Muscle of back (tissue), 3 donors: ENCODE measurements at regions not wholly inside any gene's neighbourhood (a gene's known extent, or its start where the extent isn't known, plus 50 kb on each side); places are given as distances from the start of the nearest gene placed in this dataset.
"Not testable (repeated sequence)": the region's sequence is repeated elsewhere in the genome, so short reads cannot be mapped to it uniquely, and the experiment has no call there.

Experiments used
- DNase-seq, 3 donors: peaks; one replicate each; pipeline versions ENCODE4 v3.0.0 to v3.0.0-alpha.2; 2013

DNA sequence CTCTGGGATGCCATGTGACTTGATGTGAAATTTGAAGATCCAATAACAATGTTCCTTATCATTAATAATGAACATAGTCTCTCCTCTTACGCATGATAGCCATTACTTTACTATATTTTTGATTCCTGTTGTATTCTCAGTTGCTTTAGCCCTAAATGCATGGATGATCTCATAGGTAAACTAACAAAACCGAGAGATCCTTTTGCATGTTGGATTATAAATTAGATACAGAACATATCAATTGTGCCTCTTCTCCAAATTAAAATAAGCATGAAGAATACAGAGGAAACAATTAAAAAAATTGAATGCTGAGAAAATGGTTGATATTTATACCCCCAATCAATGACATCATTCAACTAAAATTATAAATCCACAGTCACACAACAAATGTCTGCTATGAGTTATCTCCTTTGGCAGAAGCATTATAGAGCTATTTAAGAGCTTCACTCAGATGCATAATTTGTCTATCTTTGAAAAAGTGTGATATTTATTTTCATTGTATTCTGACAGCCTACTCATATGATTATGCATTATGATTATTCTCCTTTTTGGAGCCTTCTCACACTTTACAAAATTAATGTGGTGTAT is 386.4 kb upstream of the STXBP6 start:
- no peak for DNase-seq

DNA sequence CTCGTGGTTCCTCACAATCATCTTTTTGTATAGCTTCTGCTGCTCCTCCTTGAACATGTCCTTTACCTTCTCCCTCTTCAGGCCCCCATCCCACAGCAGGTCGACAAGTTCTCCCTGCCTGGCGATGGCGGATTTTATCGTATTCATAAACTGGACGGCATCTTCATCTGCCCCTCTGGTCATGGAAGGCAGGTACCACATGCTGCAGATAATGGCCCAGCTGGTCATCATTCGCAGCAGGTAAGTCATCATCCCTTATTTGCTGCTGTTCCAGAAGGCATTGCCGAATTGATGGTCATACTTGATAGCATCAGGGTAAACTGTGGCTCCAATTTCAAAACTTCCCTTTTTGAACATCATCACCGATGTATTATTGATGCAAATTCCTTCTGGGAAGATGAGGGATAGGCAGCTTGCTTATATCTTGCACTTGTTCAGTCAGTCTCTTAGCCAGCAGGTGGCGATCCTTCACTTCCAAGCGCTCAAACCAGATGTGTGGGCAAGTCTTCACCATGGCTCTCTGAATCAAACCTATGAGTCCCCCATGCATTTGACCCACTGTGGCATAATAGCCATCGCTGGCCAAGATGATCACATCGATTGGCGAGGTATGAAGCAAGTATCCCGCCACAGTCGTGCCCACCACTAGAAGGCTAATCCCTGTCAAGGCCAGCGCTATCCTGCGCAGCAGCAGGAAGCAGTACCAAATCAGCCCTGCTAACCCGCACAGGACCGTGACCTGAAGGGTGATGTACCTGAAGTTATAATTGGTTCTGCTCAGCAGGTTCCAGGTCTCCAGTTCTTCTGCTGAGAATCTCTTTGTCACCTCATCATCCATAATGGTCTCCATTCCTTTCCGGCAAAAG is 381.5 kb upstream of the STXBP6 start:
- peak in 1 of 3 donors; percentile 30 for DNase-seq

DNA sequence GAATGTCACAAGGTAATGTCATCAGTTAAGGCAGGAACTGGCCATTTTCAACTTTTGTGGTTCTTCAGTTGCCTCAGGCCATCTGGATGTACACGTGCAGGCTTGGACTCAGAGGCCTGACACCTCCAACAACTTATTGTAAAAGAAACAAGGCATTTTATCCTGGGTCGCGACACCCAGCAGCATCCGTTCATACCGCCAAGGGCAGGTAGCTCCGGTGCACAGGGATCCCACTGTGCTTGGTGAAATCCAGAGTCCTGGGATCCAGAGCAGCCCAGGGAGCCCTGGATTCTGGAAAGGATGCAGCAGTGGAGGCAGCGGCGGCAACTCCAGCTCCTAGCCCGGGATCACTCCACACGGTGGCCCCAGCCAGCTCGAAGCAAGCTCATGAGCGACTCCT is 380.9 kb upstream of the STXBP6 start:
- DNase-seq: no peak

DNA sequence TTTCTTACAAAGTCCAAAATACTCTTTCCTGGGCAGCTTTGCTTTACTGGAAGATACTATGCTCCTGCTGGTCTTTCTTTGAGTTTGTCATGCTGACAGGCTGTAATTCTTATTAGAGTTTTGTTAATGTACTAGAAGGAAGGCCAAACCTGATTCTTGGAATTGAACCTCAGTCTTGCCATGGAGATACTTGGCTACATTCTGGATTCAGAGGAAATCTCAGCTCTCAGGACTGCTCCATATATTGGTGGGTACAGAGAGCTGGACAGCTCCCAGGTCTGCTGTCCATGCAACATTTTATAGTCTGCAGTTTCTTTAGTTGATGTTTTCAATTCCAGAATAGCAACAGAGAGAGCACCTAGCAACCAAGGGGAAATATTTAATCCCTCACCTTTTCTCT is 363.1 kb upstream of the STXBP6 start:
- peak in 1 of 3 donors; percentile 37 for DNase-seq

DNA sequence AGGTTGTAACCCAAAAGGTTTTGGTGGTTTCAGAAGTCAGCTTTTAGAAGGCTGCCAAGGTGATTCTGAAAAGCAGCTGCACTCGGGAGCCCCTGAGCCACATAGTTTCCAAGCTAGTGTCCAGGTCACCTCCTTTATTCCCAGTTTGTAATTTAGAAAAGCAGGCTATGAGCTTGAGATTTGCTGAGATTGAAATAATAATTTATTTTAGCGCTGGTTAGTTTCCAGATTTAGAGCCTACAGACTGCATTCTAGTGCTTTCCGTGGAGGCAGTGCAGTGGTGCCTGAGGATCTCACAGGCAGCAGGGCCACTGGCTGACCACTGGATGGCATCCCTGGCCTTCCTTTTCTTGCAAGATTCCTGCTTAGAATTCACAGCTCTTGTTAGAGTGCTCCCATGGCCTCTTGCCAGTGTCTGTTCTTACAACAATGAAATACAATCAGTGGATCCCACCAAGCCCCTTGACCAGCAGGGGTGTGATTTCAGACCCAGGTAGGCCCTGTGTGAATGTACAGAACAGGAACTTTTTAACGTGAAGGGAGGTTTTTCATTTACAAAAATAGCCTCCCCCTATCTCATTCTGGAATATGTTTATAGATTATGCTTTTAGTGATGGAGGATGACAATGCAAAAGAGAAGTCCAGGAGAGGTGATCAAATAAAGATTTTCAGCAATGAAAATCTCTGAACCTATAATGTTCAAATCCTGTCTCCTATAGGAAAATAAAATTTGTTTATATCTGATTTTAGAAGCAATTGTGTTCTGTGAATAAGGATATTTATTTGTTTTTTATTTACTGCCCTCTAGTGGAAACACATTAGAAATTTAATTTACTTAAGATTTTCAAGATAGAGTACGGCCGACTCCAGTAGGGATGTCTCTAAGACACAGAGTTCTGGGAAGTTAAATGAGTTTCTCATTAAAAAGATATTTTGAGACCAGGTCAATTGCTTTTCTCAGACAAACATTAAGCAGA is 362.1 kb upstream of the STXBP6 start:
- DNase-seq: peak; percentile 40 to 84 (median 46)

DNA sequence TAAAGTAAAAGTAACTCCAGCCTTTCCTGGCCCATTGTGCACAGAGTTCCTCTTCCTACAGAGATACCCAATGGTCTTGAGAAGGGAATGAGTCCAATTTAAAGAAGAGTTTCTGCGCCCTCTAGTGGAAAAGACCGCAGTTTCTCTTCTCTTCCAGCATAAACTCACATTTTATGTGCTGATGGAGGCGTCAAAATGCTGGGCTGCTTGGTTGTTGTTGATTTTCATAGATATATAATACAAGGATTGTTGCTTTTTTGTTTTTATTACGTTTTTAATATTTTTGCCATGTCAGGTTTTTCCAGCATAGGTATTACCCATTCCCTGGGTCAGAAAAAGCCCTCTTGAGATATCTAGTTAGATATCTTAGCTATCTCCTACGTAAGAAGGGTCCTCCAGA is 356.9 kb upstream of the STXBP6 start:
- DNase-seq: no peak

DNA sequence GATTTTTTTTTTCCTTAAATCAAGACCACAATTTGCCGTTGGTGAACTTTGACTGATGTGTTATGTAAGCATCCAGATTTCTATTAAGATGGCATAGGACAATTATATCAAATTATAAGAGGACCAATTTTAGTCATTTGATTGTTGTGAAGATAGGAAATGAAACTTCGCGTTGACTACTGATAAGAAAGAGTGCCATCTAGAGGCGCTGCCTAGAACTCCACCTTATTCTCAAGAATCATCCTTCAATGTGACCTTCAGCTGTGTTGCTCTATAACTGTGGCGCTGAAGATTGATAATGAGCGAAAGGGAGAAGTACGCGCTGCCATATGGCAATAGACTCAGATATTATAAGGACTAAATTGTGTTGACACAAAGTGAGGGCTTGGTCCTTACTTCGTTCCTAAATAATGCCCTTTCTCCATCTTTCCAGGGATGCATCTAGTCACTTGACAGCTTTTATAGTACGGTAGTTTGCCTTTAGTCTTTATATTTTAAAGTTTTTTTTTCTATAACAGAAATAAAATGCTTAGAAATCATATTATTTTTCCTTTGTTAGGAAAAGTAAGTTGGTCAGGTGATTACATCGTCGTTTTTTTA is 350.8 kb upstream of the STXBP6 start:
- peak; percentile 42 to 72 (median 53) for DNase-seq

DNA sequence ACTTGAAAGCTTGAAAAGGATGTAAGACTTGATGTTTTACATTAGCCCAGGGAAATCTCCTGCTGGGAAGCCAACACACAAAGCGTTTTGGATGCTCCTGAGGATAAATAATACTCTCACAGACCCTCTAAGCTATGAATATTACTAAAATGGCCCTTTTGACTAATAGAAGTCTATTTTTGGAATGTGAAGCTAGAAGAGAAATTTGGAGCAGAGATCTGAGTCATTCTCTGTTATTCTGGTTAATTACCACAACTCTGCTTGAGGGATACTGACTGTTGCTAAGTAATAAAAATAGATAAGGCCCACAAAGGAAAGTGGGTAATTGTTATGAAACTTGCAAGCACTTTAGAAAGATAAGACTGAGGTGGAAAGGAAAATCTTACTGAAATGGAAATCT is 346.2 kb upstream of the STXBP6 start:
- no peak for DNase-seq

DNA sequence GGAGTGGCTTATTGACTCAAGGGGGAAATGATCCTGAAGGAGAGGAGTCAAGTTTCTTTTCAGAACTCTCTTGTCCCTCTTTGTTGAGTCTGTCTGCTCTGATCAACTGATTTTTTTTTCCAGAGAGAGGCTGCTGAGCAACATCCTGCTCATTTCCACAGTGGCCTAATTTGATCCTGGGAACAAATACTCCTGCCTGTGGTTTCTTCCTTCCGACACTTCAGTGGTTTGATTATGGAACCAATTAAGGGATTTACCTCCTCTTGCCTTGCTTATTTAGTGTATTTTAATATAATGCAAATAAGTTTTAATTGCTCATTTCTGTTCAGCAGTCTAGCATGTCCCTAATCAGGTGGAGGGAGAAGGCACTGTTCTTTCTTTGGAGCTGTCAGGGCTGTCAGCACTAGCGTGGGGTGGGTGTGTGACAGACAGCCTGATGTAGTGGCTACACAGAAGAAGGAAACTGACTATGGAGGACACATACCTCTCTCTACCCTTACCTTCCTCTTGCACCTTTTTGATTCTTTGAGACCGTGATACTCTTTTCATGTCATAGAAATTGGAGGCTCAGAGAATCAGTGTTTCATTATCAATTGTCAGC is 344.9 kb upstream of the STXBP6 start:
- DNase-seq: no peak

DNA sequence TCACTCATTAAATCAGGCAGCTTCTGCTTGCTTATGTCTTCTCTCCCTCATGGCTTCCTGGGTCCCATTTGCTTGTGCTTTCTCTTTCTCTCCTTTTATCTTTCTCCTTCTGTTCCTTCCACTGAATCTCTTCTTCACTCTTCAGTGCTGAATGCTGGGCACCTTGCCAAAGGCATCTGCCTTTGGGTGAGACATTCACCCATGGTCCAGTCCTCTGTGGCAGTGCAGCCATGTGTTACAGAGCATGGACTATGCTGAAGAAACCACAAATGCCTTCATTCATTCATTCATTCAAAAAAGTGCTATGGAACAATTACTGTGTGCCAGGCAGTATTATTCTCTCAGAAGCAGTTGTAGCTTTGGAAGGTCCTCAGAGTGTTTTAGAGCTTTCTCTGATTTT is 344.4 kb upstream of the STXBP6 start:
- DNase-seq: no peak

DNA sequence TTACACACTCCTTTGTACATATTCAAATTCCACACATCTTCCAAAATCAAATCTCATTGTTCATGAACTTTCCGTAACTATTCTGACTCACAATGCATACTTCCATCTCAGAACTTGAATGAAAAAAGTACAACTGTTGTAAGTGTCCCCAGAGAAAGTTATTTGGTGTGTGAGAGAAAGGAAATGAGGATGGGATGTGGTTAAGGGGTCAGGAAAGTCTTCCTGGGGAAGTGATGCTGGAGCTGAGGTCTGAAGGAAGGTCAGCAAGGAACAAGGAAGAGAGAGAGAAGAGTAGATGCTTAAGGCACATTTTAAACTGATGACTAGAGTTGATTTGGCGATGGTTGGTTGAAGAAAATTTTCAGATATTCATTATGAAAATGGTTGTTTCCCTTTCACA is 340.0 kb upstream of the STXBP6 start:
- no peak for DNase-seq

DNA sequence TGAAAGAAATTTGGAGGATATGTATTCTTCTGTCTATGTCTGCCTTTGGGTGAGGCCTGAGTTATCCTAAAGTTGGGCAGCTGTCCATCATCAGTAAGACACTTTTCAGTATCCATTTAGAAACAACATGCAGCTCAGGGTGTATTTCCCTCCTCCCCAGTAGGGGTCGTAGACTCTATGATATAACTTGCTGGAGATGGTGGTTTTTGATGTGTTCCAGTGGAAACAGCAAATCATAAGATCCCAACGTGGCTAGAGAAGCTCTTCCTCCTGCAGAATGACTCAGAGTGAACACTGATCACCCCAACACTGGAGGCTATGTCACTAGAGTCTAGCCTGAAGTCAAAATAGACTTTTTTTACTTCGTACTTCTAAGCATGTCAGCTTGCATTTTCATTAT is 331.6 kb upstream of the STXBP6 start:
- DNase-seq: no peak

DNA sequence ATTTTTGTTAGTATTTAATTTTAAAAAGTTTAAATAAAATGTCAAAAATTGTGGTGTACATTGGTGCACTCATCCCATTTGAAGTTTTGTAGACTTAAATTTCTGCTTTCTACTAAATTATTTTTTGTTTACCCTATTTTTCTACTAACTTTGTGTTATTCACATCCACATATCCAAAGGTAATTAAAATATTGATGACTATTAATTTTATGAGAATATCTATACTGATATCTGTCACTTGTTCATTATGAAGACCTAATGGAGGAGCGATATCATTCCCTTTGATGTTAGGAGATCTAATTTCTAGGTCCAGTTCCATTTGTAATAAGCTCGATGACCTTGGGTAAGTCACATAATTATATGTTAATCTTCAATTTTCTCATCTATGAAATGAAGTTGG is 325.7 kb upstream of the STXBP6 start:
- no peak for DNase-seq

DNA sequence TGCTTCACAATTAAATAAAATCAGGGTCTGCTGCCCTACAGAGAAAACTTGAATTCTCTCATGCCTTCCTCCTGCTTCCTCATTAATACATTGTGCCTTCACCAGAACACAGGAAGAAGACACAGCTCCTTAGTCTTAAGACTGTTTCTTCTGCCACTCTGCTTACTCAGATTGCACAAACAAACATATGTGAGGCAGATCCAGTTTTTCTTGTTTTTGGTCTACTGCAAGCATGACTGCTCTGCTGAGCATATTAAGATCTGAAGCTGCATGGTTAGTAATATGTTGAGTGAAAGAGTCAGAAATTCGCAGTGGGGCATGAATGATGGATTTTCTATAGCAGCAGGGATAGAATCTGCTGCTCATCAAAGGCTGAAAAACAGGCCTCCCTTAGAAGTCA is 321.1 kb upstream of the STXBP6 start:
- DNase-seq: no peak

DNA sequence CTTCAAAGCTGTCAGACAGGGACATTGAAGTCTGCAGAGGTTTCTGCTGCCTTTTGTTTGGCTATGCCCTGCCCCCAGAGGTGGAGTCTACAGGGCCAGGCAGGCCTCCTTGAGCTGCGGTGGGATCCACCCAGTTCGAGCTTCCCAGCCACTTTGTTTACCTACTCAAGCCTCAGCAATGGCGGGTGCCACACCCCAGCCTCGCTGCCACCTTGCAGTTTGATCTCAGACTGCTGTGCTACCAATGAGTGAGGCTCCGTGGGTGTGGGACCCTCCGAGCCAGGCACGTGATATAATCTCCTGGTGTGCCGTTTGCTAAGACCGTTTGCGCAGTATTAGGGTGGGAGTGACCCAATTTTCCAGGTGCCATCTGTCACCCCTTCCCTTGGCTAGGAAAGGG is 320.1 kb upstream of the STXBP6 start:
- not testable (repeated sequence) for DNase-seq

DNA sequence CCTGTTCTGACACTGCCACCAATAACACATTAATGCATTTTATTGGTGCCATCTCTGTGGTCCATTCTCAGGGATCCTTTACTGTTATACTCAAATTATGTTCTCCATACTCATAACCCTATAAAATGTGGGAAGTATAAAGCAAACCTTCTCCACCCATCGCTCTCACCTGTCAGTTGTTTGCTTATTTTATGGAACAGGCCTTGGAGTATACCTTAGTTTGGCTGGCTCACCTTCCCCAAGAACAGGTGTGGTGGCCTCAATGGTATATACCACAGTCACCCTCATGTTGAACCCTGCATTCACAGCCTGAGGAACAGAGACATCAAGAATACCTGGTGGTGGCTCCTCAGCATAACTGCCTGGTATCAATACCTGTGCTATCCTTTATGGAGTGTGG is 308.4 kb upstream of the STXBP6 start:
- DNase-seq: no peak

DNA sequence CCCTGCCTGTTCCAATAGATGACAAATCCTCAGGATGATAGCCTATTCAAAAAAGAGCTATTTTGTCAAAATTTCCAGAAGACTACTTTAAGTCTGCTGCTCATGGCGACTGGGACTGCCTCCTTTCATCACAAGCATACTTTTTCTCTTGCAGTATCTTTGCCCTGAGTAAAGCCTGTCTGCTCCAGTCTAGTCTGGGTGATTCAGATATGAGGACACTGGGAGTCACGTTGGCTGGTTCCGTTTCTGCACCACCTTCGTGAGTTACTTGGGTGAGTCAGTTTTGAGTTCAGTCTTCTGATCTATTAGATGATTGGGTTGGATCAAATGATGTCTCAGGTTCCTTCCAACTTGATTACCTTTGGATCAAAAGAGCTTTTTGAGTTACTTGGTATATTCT is 301.3 kb upstream of the STXBP6 start:
- DNase-seq: no peak

DNA sequence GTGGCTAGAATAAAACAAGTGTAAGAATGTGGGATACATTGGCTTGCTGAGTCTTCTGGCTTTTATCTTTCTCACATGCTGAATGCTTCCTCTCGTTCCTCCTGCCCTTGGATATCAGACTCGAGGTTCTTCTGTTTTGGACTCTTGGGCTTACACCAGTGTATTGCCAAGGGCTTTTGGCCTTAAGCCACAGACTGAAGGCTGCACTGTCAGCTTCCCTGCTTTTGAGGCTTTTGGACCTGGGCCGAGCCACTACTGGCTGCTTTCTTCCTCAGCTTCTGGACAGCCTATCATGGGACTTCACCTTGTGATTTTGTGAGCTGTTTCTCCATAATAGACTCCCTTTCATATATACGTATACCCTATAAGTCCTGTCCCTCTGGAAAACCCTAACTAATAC is 300.9 kb upstream of the STXBP6 start:
- DNase-seq: peak in 2 of 3 donors; percentile 8 to 34

DNA sequence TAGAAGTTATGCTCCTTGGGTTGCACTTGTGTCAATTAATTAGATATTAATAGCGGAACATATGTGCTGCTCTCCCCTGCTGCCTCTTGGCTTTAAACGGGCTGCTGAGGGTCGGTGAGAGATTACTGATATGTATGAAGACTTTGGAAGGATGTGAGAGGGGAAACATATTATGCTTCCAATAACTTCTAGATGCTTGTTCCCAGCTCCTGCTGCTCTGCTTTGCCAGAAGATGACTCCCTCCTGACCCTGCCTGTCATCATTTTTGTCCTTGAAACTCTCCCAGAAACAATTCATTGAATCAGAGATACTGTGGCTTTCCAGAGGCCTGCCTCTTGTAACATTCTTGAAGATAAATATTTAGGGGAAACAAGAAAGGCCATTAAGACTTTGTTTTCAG is 300.1 kb upstream of the STXBP6 start:
- DNase-seq: peak; percentile 49 to 72 (median 50)

DNA sequence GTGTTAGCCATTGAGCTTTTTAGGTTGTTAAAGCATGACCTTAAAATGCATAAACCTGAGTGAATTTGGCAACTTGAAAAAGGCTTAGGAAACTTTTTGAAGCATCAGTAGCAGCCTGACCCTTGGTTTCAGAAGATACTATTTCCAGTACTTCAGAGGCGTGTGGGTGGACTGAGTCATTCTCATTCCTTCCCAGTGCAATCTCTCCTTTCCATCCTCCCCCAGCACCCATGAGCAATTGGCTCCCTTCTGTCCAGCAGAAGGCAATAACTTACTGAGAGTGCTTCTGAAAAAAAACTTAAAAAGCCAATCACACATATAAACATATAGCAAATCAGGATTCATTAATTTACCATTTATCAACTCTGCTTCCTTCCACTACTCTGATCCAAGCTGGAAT is 299.3 kb upstream of the STXBP6 start:
- DNase-seq: peak in 2 of 3 donors; percentile 21 to 45

DNA sequence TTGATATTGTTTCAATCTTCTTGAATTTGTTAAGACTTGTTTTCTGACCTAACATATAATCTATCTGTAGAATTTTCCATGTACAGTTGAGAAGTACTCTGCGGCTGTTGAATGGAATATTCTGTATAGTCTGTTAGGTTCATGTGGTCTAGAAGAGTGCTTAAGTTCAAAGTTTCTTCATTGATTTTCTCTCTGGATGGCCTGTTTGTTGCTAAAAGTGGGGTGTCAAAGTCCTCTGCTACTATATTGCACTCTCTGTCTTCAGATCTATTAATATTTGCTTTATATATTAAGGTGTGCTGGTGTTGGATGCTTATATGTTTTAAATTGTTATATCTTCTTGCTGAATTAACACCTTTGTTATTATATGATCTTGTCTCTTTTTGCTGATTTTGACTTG is 290.9 kb upstream of the STXBP6 start:
- DNase-seq: no peak

DNA sequence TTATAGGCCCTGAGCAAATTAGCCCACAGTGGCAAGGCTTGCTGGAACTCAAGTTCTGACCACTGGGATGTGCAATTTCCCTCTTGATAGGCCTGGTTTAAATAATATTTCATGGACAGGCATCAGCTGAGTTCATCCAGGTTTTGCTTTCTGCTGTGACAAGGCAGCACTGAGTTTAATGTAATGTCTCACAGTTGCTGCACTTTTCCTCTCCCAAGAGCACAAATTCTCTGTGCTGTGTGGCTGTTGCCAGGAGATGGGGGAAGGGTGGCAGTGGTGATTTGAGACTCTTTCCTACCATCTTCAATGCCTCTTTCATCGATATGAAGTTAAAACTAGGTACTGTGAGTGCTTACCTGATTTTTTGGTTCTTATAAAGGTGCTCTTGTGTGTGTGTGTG is 272.8 kb upstream of the STXBP6 start:
- DNase-seq: no peak
